GM23338 (cell line): ENCODE measurements at regions not wholly inside any gene's neighbourhood (a gene's known extent, or its start where the extent isn't known, plus 50 kb on each side); places are given as distances from the start of the nearest gene placed in this dataset.

Experiments
- ATAC-seq: fragments of 200-7000 bp; cut with Tn5 transposase; 3 replicates; pipeline ENCODE4 v1.9.1; 2020
- DNase-seq: peaks from one replicate; pipeline ENCODE4 v3.0.0-alpha.2; 2015; ENCODE audit warnings: low spot score
- H2AFZ ChIP-seq: fragments of 200-600 bp; sonication (generic); 2 replicates; pipeline ENCODE4 v1.8.0; 2016; ENCODE audit warnings: antibody characterized with exemption, mild to moderate bottlenecking, moderate library complexity
- H3F3A ChIP-seq: fragments of 200-600 bp; sonication (generic); replicated peaks from 2 replicates; pipeline ENCODE4 v1.8.0; 2017; ENCODE audit warnings: antibody characterized with exemption, mixed run types, low read depth
- H3K27ac ChIP-seq: fragments of 200-600 bp; sonication (generic); 2 replicates; pipeline ENCODE4 v1.6.1; 2016; ENCODE audit warnings: low read depth
- H3K27me3 ChIP-seq: fragments of 200-600 bp; sonication (generic); 2 replicates; pipeline ENCODE4 v1.8.0; 2016; ENCODE audit warnings: mild to moderate bottlenecking, mixed run types, moderate library complexity; ENCODE audit not compliant: insufficient read depth
- H3K36me3 ChIP-seq: fragments of 200-600 bp; sonication (generic); 2 replicates; pipeline ENCODE4 v1.8.0; 2016; ENCODE audit warnings: mild to moderate bottlenecking; ENCODE audit not compliant: insufficient read depth
- H3K4me1 ChIP-seq: fragments of 200-600 bp; sonication (generic); 2 replicates; pipeline ENCODE4 v1.8.0; 2016; ENCODE audit warnings: mild to moderate bottlenecking, moderate library complexity; ENCODE audit not compliant: insufficient read depth
- H3K4me2 ChIP-seq: fragments of 200-600 bp; sonication (generic); 2 replicates; pipeline ENCODE4 v1.7.1; 2017; ENCODE audit warnings: mixed run types
- H3K4me3 ChIP-seq: fragments of 200-600 bp; sonication (generic); 2 replicates; pipeline ENCODE4 v1.6.1; 2016; ENCODE audit warnings: mixed run types
- H3K79me2 ChIP-seq: fragments of 200-600 bp; sonication (generic); replicated peaks from 2 replicates; pipeline ENCODE4 v1.8.0; 2017; ENCODE audit warnings: mild to moderate bottlenecking; ENCODE audit not compliant: insufficient read depth
- H3K9me2 ChIP-seq: fragments of 200-600 bp; sonication (generic); 2 replicates; pipeline ENCODE4 v1.8.0; 2017; ENCODE audit not compliant: insufficient read depth
- H4K20me1 ChIP-seq: fragments of 200-600 bp; sonication (generic); replicated peaks from 2 replicates; pipeline ENCODE4 v1.8.0; 2017; ENCODE audit warnings: mild to moderate bottlenecking; ENCODE audit not compliant: insufficient read depth
- H3K27ac Mint-ChIP-seq: 2 replicates; pipeline ENCODE4 v1.8.0; 2020; ENCODE audit warnings: inconsistent platforms, mild to moderate bottlenecking, moderate library complexity, mixed read lengths
- H3K27me3 Mint-ChIP-seq: 3 replicates; pipeline ENCODE4 v1.8.0; 2022; ENCODE audit warnings: low read depth, mild to moderate bottlenecking, moderate library complexity, mixed read lengths, inconsistent platforms; ENCODE audit not compliant: insufficient read depth, poor library complexity
- H3K36me3 Mint-ChIP-seq: 3 replicates; pipeline ENCODE4 v1.8.0; 2021; ENCODE audit warnings: low read depth, mild to moderate bottlenecking, inconsistent platforms, moderate library complexity, mixed read lengths
- H3K4me1 Mint-ChIP-seq: 3 replicates; pipeline ENCODE4 v1.8.0; 2020; ENCODE audit warnings: mild to moderate bottlenecking, inconsistent platforms, mixed read lengths
- H3K4me3 Mint-ChIP-seq: 3 replicates; pipeline ENCODE4 v1.8.0; 2021; ENCODE audit warnings: moderate library complexity, mild to moderate bottlenecking, inconsistent platforms, mixed read lengths
- H3K9me3 Mint-ChIP-seq: 3 replicates; pipeline ENCODE4 v1.8.0; 2020; ENCODE audit warnings: moderate library complexity, mild to moderate bottlenecking, inconsistent platforms, mixed read lengths
- CREB1 ChIP-seq: fragments of 250-450 bp; sonication (Bioruptor Pico); IDR thresholded peaks from 2 replicates; pipeline ENCODE4 v1.5.0; 2020; ENCODE audit warnings: low read depth, mild to moderate bottlenecking, moderate library complexity
- CTCF ChIP-seq, 2 experiments: fragments of 200-600 bp in 1 of 2; sonication (generic) in 1 of 2; conservative IDR thresholded peaks; 2 replicates each; pipeline versions ENCODE4 v1.5.1 to v1.6.1; 2016 to 2017; ENCODE audit warnings: antibody characterized with exemption in 2 of 2, low read depth in 2 of 2, mild to moderate bottlenecking in 2 of 2, moderate library complexity in 1 of 2
- ETS1 ChIP-seq: IDR thresholded peaks from 2 replicates; pipeline ENCODE4 v1.6.1; 2016; ENCODE audit warnings: antibody characterized with exemption
- EZH2 ChIP-seq: fragments of 200-600 bp; sonication (generic); IDR thresholded peaks from one replicate; pipeline ENCODE4 v1.8.0; 2017; ENCODE audit warnings: antibody characterized with exemption, mild to moderate bottlenecking, low read depth; ENCODE audit not compliant: unreplicated experiment
- EZH2phosphoT487 ChIP-seq: fragments of 200-600 bp; sonication (generic); IDR thresholded peaks from one replicate; pipeline ENCODE4 v1.8.1; 2018; ENCODE audit warnings: antibody characterized with exemption; ENCODE audit not compliant: unreplicated experiment
- JUNB ChIP-seq: IDR thresholded peaks from one replicate; pipeline ENCODE4 v1.6.1; 2016; ENCODE audit warnings: antibody characterized with exemption; ENCODE audit not compliant: unreplicated experiment
- NANOG ChIP-seq: IDR thresholded peaks from 2 replicates; pipeline ENCODE4 v1.6.1; 2016; ENCODE audit warnings: antibody characterized with exemption, borderline replicate concordance
- POLR2AphosphoS5 ChIP-seq: IDR thresholded peaks from 2 replicates; pipeline ENCODE4 v1.6.1; 2016; ENCODE audit warnings: antibody characterized with exemption, low read depth
- REST ChIP-seq: IDR thresholded peaks from one replicate; pipeline ENCODE4 v1.6.1; 2018; ENCODE audit warnings: antibody characterized with exemption; ENCODE audit not compliant: unreplicated experiment
- STAT1 ChIP-seq: IDR thresholded peaks from one replicate; pipeline ENCODE4 v1.6.1; 2016; ENCODE audit warnings: antibody characterized with exemption; ENCODE audit not compliant: unreplicated experiment
- ZNF114 ChIP-seq: fragments of 250-450 bp; sonication (Bioruptor Pico); IDR thresholded peaks from 2 replicates; pipeline ENCODE4 v1.5.0; 2020; ENCODE audit warnings: mild to moderate bottlenecking, moderate library complexity
- ZNF331 ChIP-seq: fragments of 250-450 bp; sonication (Bioruptor Pico); IDR thresholded peaks from 2 replicates; pipeline ENCODE4 v1.5.0; 2020; ENCODE audit warnings: low read depth, mild to moderate bottlenecking, moderate library complexity
- ZNF462 ChIP-seq: fragments of 250-450 bp; sonication (Bioruptor Pico); IDR thresholded peaks from 2 replicates; pipeline ENCODE4 v1.5.0; 2020; ENCODE audit warnings: mild to moderate bottlenecking, moderate library complexity

- Histone ChIP-seq H4K20me1 (no peaks in the 10 kb centered on the region), H3K36me3 (no peaks in the 10 kb centered on the region), H3K27me3 (no peaks in the 10 kb centered on the region), H3K79me2 (no peaks in the 10 kb centered on the region), H3K27ac (no peak overlapping the region), H3K4me2 (no peak overlapping the region), H2AFZ (no peak overlapping the region), H3K4me1 (no peaks in the 10 kb centered on the region), H3K4me3 (no peak overlapping the region), H3K9me2 (peaks cover 3% of the 10 kb centered on the region; the same call in 1 of the 2 replicates), H3F3A (no peaks in the 10 kb centered on the region)
- H3K27ac Mint-ChIP-seq: no peak overlapping the region
- peaks cover 5% of the 10 kb centered on the region; the same call in 2 of the 3 replicates for H3K9me3 Mint-ChIP-seq
- no peak for TF ChIP-seq STAT1
- no peak for TF ChIP-seq JUNB
- TF ChIP-seq ETS1: no peak
- no peak for TF ChIP-seq CREB1
- TF ChIP-seq EZH2: no peak
- TF ChIP-seq ZNF114 (CRISPR knock-in tag): no peak
- no peak for TF ChIP-seq POLR2AphosphoS5
- TF ChIP-seq EZH2phosphoT487: no peak
- TF ChIP-seq NANOG: no peak
- TF ChIP-seq ZNF331 (CRISPR knock-in tag): no peak
- no peak for TF ChIP-seq ZNF462
- TF ChIP-seq CTCF (conservative IDR thresholded peaks at IDR 0.05; ENCODE audit: low read depth in 2 of 2): no peak
- TF ChIP-seq REST: no peak
- no peaks in the 10 kb centered on the region for H3K36me3 Mint-ChIP-seq
- H3K27me3 Mint-ChIP-seq: no peaks in the 10 kb centered on the region
- no peak overlapping the region for H3K4me3 Mint-ChIP-seq
- DNase-seq: no peak
- no peak for ATAC-seq
- H3K4me1 Mint-ChIP-seq: no peaks in the 10 kb centered on the region
These were observed 679.3 kb downstream of the OTOL1 start for GRCh38 chr3:162175878-162176277.
